Right lobe of liver (tissue), 6 donors: ENCODE measurements at regions not wholly inside any gene's neighbourhood (a gene's known extent, or its start where the extent isn't known, plus 50 kb on each side); places are given as distances from the start of the nearest gene placed in this dataset.

Experiments used
- ATAC-seq, 4 donors: fragments of 200-7000 bp; cut with Tn5 transposase; one replicate each; pipeline ENCODE4 v1.9.1; 2020; ENCODE audit warnings: mild to moderate bottlenecking in 4 of 4, moderate library complexity in 4 of 4
- DNase-seq, 3 donors: peaks; one replicate each; pipeline ENCODE4 v3.0.0-alpha.2; 2020
- H3K27ac ChIP-seq, 3 donors: fragments of 200-600 bp; one replicate each; pipeline ENCODE4 v1.8.0; 2022
- H3K27me3 ChIP-seq, 2 donors: fragments of 200-600 bp; one replicate each; pipeline ENCODE4 v1.8.0; 2022
- H3K36me3 ChIP-seq, 4 donors: fragments of 200-600 bp; sonication (generic) in 1 of 4; one replicate each; pipeline versions ENCODE4 v1.5.1 to v1.8.0; 2017 to 2022; ENCODE audit warnings: control low read depth in 1 of 4
- H3K4me1 ChIP-seq, 4 donors: fragments of 200-600 bp; sonication (generic) in 1 of 4; one replicate each; pipeline versions ENCODE4 v1.5.1 to v1.8.0; 2017 to 2022; ENCODE audit warnings: control low read depth in 1 of 4
- H3K4me3 ChIP-seq, 3 donors: fragments of 200-600 bp; one replicate each; pipeline ENCODE4 v1.8.0; 2022
- H3K9me3 ChIP-seq, 4 donors: fragments of 200-600 bp; sonication (generic) in 1 of 4; one replicate each; pipeline versions ENCODE4 v1.5.1 to v1.8.0; 2017 to 2022; ENCODE audit warnings: control low read depth in 1 of 4
- POLR2A ChIP-seq: fragments of 450-650 bp; IDR thresholded peaks from one replicate; pipeline ENCODE4 v1.6.1; 2017; ENCODE audit warnings: antibody characterized with exemption, mild to moderate bottlenecking
- WGBS: methylation state at CpG from one replicate; pipeline ENCODE4 v1.1.6; 2018; ENCODE audit warnings: low coverage, low lambda C conversion rate; ENCODE audit not compliant: insufficient coverage; ENCODE audit errors: missing lambda C conversion rate; 5-methylcytosine and 5-hydroxymethylcytosine counted together
- intact Hi-C, 2 donors: fragments of 100-400 bp; cut with DNase I; formaldehyde crosslinking; loops; one replicate each; pipeline versions ENCODE4 v1.11.2 to v1.14.1; 2022
- TF ChIP-seq, protein P1 (sequence below), 4 donors: fragments of 200-600 bp in 3 of 4; fragments of 450-650 bp in 1 of 4; IDR thresholded peaks; one replicate each; pipeline versions ENCODE4 v1.5.1 to v1.8.0; 2016 to 2022; ENCODE audit warnings: antibody characterized with exemption in 4 of 4, mild to moderate bottlenecking in 2 of 4
- donor health status: DM: no; HTN: yes; CAD: no.
- donor health status: DM: no; HTN: no; CAD: no.
- donor health status: DM: no; HTN: no; CAD: no.
- donor health status: DM: no; HTN: yes; CAD: no.
- donor health status: DM: no; HTN: yes; CAD: no.

DNA sequence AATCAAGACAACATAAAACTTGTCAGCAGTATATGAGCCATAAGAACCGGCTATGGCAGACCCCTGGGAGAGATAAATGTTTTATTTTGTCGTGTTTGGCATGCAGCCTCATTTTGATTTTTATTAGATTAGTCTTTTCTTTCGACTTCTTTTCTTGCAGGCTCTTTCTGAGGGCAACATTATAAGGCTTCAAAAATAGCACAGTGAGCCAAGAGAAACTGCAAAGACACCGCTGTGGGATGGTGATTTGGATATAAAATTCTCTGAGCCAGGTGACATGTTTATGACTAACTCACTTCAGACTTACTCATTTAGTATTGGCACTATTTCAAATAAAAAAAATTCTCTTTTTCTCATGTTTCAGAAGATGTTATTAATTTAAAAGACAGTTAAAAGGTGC is 96.8 kb upstream of the PKP2 start:
- no peak overlapping the region for H3K27ac ChIP-seq

DNA sequence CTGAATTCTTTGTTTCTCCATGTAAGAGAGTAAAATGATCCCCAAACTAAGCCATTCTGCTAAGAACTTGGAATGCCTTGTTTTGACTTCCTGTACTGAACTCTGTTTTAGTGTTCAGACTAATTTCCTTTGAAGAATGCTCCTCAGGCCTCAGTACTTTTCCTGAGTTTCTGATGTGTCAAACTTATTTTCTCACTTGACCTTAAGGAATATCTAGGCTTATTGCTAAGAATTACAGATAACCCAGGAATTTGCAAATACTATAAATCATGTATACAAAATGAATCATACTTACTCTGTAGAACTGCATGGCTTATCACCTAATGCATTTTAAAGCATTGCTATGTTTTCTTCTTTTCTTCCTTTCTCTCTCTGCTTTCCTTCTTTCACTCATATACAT is 93.1 kb upstream of the PKP2 start:
- ATAC-seq = no peak

More for the DNA sequence above, 96.8 kb upstream of the PKP2 start:
- Histone ChIP-seq H3K9me3 (no peaks in the 10 kb centered on the region), H3K36me3 (no peaks in the 10 kb centered on the region), H3K27me3 (no peaks in the 10 kb centered on the region), H3K4me1 (no peaks in the 10 kb centered on the region), H3K4me3 (no peak overlapping the region)
- TF ChIP-seq, protein P1, sequence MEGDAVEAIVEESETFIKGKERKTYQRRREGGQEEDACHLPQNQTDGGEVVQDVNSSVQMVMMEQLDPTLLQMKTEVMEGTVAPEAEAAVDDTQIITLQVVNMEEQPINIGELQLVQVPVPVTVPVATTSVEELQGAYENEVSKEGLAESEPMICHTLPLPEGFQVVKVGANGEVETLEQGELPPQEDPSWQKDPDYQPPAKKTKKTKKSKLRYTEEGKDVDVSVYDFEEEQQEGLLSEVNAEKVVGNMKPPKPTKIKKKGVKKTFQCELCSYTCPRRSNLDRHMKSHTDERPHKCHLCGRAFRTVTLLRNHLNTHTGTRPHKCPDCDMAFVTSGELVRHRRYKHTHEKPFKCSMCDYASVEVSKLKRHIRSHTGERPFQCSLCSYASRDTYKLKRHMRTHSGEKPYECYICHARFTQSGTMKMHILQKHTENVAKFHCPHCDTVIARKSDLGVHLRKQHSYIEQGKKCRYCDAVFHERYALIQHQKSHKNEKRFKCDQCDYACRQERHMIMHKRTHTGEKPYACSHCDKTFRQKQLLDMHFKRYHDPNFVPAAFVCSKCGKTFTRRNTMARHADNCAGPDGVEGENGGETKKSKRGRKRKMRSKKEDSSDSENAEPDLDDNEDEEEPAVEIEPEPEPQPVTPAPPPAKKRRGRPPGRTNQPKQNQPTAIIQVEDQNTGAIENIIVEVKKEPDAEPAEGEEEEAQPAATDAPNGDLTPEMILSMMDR (IDR thresholded peaks at IDR 0.05) = no peak
- TF ChIP-seq POLR2A = no peak
- intact Hi-C loops = no loop called here
- ATAC-seq (no peak), DNase-seq (no peak)
- WGBS = 40% methylated on average over 4 of the region's 4 CpGs

DNA sequence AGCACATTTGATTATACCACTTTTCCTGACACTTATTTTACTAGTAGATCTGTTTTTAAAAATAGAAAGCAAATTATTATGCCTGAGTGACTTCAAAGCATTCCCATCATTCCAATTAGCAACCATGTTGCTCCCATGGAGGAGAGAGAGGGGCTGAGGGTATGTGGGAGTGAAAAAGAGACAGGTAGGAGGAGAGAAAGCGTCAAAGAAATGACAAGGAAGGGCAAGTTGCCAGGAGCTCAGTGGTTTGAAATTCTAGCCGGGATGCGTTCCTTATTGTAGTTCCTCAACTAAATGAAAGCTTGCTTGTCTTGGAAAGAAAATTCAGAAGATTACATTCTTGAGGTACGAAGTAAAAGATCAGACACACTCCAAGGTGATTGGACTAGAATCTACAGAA is 92.4 kb upstream of the PKP2 start:
- DNase-seq = no peak
- H3K27ac ChIP-seq = no peak overlapping the region
- TF ChIP-seq POLR2A = no peak
- TF ChIP-seq, protein P1 (IDR thresholded peaks at IDR 0.05) = no peak
- H3K4me1 ChIP-seq = no peaks in the 10 kb centered on the region
- H3K36me3 ChIP-seq = no peaks in the 10 kb centered on the region
- no peaks in the 10 kb centered on the region for H3K9me3 ChIP-seq
- no peaks in the 10 kb centered on the region for H3K27me3 ChIP-seq
- 46% methylated on average over 4 of the region's 4 CpGs for WGBS
- no peak overlapping the region for H3K4me3 ChIP-seq
- intact Hi-C loops = no loop called here
- no peak for ATAC-seq

More for the DNA sequence above, 93.1 kb upstream of the PKP2 start:
- Histone ChIP-seq H3K4me3 (no peak overlapping the region), H3K27me3 (no peaks in the 10 kb centered on the region), H3K4me1 (no peaks in the 10 kb centered on the region), H3K36me3 (no peaks in the 10 kb centered on the region), H3K27ac (no peak overlapping the region), H3K9me3 (no peaks in the 10 kb centered on the region)
- no peak for DNase-seq
- TF ChIP-seq, protein P1 (IDR thresholded peaks at IDR 0.05) = no peak
- TF ChIP-seq POLR2A = no peak
- intact Hi-C loops = no loop called here

DNA sequence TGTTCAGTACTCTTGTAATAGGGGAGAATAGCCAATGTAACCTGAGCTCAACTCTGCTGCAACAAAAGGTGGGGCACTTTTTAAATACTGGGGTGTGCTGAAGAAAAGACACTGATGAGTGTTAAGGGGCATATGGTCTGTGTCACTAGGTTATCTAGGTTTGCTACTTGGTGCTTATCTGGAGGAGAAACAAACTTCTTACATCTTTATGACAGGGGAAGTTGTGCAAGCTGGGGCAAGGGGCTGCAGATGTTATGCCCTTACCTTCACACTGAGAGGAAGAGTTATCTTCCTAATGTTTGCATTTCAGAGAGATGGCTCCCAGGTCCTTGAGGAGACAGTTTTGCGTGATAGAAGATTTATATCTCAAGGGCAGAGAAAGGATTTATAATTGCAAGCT is 90.9 kb upstream of the PKP2 start:
- 44% methylated on average over 1 of the region's 1 CpG for WGBS
- Histone ChIP-seq H3K4me1 (no peaks in the 10 kb centered on the region), H3K9me3 (no peaks in the 10 kb centered on the region), H3K4me3 (no peak overlapping the region), H3K36me3 (no peaks in the 10 kb centered on the region), H3K27ac (no peak overlapping the region), H3K27me3 (no peaks in the 10 kb centered on the region)
- no peak for ATAC-seq
- intact Hi-C loops = no loop called here
- no peak for DNase-seq
- no peak for TF ChIP-seq POLR2A
- TF ChIP-seq, protein P1 (IDR thresholded peaks at IDR 0.05) = no peak

DNA sequence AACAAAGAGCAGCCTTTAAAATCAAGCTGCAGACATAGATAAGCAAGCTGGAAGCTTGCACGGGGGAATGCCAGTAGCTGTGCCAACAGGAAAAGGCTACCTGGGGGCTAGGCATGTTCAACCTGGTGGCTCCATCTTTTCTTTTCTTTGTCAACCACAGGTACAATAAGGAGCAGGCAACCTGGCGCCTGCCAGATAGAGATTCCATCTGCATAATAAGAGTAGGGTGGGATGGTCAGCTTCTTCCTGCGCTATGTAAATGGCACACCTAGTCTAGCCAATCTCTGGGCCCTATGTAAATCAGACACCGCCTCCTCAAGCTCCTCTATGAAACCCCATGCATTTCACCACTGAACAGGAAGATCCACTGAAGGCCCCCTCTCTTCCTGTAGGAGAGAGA is 87.4 kb upstream of the PKP2 start:
- no peaks in the 10 kb centered on the region for H3K4me1 ChIP-seq
- WGBS = 49% methylated on average over 3 of the region's 4 CpGs
- TF ChIP-seq POLR2A = no peak
- ATAC-seq (no peak), DNase-seq (no peak)
- no peak overlapping the region for H3K27ac ChIP-seq
- no peaks in the 10 kb centered on the region for H3K27me3 ChIP-seq
- H3K36me3 ChIP-seq = no peaks in the 10 kb centered on the region
- intact Hi-C loops = no loop called here
- H3K9me3 ChIP-seq = no peaks in the 10 kb centered on the region
- no peak overlapping the region for H3K4me3 ChIP-seq
